ENCODE measurements at regions not wholly inside any gene's neighbourhood (a gene's known extent, or its start where the extent isn't known, plus 50 kb on each side); places are given as distances from the start of the nearest gene placed in this dataset.

GRCh38 chr15:77547801-77548588, 84.7 kb downstream of the LINGO1 start:
- Histone ChIP-seq H3K36me3 (replicated peaks in 1 of 2; ENCODE audit: control extremely low read depth in 1 of 2, control insufficient read depth in 1 of 2, extremely low read depth in 1 of 2, insufficient read depth in 2 of 2, low read length in 1 of 2) (no peaks in the 10 kb centered on the region), H3K4me2 (replicated peaks; ENCODE audit: low read depth, low read length, poor library complexity, severe bottlenecking) (peak overlapping the region; percentile 41), H3K4me1 (ENCODE audit: control insufficient read depth in 2 of 2, insufficient read depth in 2 of 2, low read length in 2 of 2) (peaks cover 2 to 8% of the 10 kb centered on the region in 2 donors), H2AFZ (ENCODE audit: insufficient read depth, low read depth, low read length, poor library complexity, severe bottlenecking) (peak overlapping the region; percentile 65), H3K27me3 (replicated peaks in 1 of 4; ENCODE audit: control extremely low read depth in 1 of 4, control insufficient read depth in 3 of 4, insufficient read depth in 4 of 4, low read length in 3 of 4) (peaks cover 0 to 2% (median 0%) of the 10 kb centered on the region in 4 experiments), H3K27ac (ENCODE audit: low read length in 2 of 2) (no peak overlapping the region), H3K4me3 (ENCODE audit: control extremely low read depth in 1 of 5, extremely low read depth in 1 of 5, insufficient read depth in 1 of 5, low read depth in 2 of 5, low read length in 4 of 5) (no peak overlapping the region), H3K9me3 (ENCODE audit: control extremely low read depth in 1 of 3, control insufficient read depth in 2 of 3, insufficient read depth in 1 of 3, low read length in 2 of 3) (peaks cover 0 to 12% (median 0%) of the 10 kb centered on the region in 3 donors), H3K9ac (ENCODE audit: low read length) (no peak overlapping the region), H4K20me1 (ENCODE audit: control insufficient read depth, insufficient read depth, low read length, poor library complexity, severe bottlenecking) (no peaks in the 10 kb centered on the region), H3K79me2 (ENCODE audit: control insufficient read depth, insufficient read depth, low read length) (peaks cover 2% of the 10 kb centered on the region)
- ChIA-PET CTCF (interaction anchor here (7.7 to 10.4 kb wide), 2 partner anchors 363 to 428 kb away, joined by 187 to 252 read pairs; no protein-coding TSS in a partner anchor), POLR2A (no interaction called here)
- TF ChIP-seq EZH2 (IDR thresholded peaks at IDR 0.05; ENCODE audit: borderline replicate concordance, insufficient read depth, low read depth, low read length, poor library complexity, severe bottlenecking): no peak
- TF ChIP-seq, protein P1, sequence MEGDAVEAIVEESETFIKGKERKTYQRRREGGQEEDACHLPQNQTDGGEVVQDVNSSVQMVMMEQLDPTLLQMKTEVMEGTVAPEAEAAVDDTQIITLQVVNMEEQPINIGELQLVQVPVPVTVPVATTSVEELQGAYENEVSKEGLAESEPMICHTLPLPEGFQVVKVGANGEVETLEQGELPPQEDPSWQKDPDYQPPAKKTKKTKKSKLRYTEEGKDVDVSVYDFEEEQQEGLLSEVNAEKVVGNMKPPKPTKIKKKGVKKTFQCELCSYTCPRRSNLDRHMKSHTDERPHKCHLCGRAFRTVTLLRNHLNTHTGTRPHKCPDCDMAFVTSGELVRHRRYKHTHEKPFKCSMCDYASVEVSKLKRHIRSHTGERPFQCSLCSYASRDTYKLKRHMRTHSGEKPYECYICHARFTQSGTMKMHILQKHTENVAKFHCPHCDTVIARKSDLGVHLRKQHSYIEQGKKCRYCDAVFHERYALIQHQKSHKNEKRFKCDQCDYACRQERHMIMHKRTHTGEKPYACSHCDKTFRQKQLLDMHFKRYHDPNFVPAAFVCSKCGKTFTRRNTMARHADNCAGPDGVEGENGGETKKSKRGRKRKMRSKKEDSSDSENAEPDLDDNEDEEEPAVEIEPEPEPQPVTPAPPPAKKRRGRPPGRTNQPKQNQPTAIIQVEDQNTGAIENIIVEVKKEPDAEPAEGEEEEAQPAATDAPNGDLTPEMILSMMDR (IDR thresholded peaks at IDR 0.05): no peak
- peaks cover 13% of the 10 kb centered on the region for H3K4me1 Mint-ChIP-seq
- 81% methylated on average over 10 of the region's 19 CpGs for WGBS (ENCODE audit: insufficient coverage)
- no peaks in the 10 kb centered on the region for H3K27me3 Mint-ChIP-seq
- intact Hi-C loops (cut with micrococcal nuclease): no loop called here
- DNase-seq (no peak), ATAC-seq (ENCODE audit: low read depth) (no peak)
- no peak overlapping the region for H3K27ac Mint-ChIP-seq
- no peak overlapping the region for H3K4me3 Mint-ChIP-seq
- H3K9me3 Mint-ChIP-seq (ENCODE audit: insufficient read depth): no peaks in the 10 kb centered on the region

- H3K4me2 ChIP-seq (replicated peaks; ENCODE audit: low read depth, low read length, poor library complexity, severe bottlenecking): no peak overlapping the region
- H2AFZ ChIP-seq (ENCODE audit: insufficient read depth, low read depth, low read length, poor library complexity, severe bottlenecking): no peak overlapping the region
- H3K4me1 ChIP-seq (ENCODE audit: control insufficient read depth in 2 of 2, insufficient read depth in 2 of 2, low read length in 2 of 2): peaks cover 5 to 14% of the 10 kb centered on the region in 2 donors
- no peaks in the 10 kb centered on the region for H3K36me3 ChIP-seq (replicated peaks in 1 of 2; ENCODE audit: control extremely low read depth in 1 of 2, control insufficient read depth in 1 of 2, extremely low read depth in 1 of 2, insufficient read depth in 2 of 2, low read length in 1 of 2)
- TF ChIP-seq EZH2 (IDR thresholded peaks at IDR 0.05; ENCODE audit: borderline replicate concordance, insufficient read depth, low read depth, low read length, poor library complexity, severe bottlenecking): no peak
- TF ChIP-seq, protein P1 (IDR thresholded peaks at IDR 0.05): no peak
- peaks cover 0 to 12% (median 0%) of the 10 kb centered on the region in 3 donors for H3K9me3 ChIP-seq (ENCODE audit: control extremely low read depth in 1 of 3, control insufficient read depth in 2 of 3, insufficient read depth in 1 of 3, low read length in 2 of 3)
- intact Hi-C loops (cut with micrococcal nuclease): no loop called here
- H3K4me3 ChIP-seq (ENCODE audit: control extremely low read depth in 1 of 5, extremely low read depth in 1 of 5, insufficient read depth in 1 of 5, low read depth in 2 of 5, low read length in 4 of 5): no peak overlapping the region
- peaks cover 0 to 2% (median 0%) of the 10 kb centered on the region in 4 experiments for H3K27me3 ChIP-seq (replicated peaks in 1 of 4; ENCODE audit: control extremely low read depth in 1 of 4, control insufficient read depth in 3 of 4, insufficient read depth in 4 of 4, low read length in 3 of 4)
- H3K27ac Mint-ChIP-seq: no peak overlapping the region
- DNase-seq (no peak), ATAC-seq (ENCODE audit: low read depth) (no peak)
- WGBS (ENCODE audit: insufficient coverage): 88% methylated on average over 1 of the region's 1 CpG
- no peak overlapping the region for H3K9ac ChIP-seq (ENCODE audit: low read length)
- H3K27me3 Mint-ChIP-seq: no peaks in the 10 kb centered on the region
- ChIA-PET POLR2A (no interaction called here), CTCF (interaction anchor here (0.6 to 10.4 kb wide), 7 partner anchors 10 to 1602 kb away, joined by 3 to 252 read pairs (median 5); no protein-coding TSS in a partner anchor)
- peaks cover 6% of the 10 kb centered on the region for H3K79me2 ChIP-seq (ENCODE audit: control insufficient read depth, insufficient read depth, low read length)
- no peaks in the 10 kb centered on the region for H4K20me1 ChIP-seq (ENCODE audit: control insufficient read depth, insufficient read depth, low read length, poor library complexity, severe bottlenecking)
- no peak overlapping the region for H3K27ac ChIP-seq (ENCODE audit: low read length in 2 of 2)
- no peak overlapping the region for H3K4me3 Mint-ChIP-seq
- H3K4me1 Mint-ChIP-seq: peaks cover 18% of the 10 kb centered on the region
- no peaks in the 10 kb centered on the region for H3K9me3 Mint-ChIP-seq (ENCODE audit: insufficient read depth)
Measured at GRCh38 chr15:77546870-77547269, 85.8 kb downstream of the LINGO1 start.

Measured in B cell (primary cell).